GM19328 (cell line): ENCODE measurements at regions not wholly inside any gene's neighbourhood (a gene's known extent, or its start where the extent isn't known, plus 50 kb on each side); places are given as distances from the start of the nearest gene placed in this dataset.
"Not testable (repeated sequence)": the region's sequence is repeated elsewhere in the genome, so short reads cannot be mapped to it uniquely, and the experiment has no call there.

Experiments used
- ATAC-seq: cut with Tn5 transposase; IDR thresholded peaks from one replicate; pipeline ENCODE4 v1.9.1; 2021; ENCODE audit warnings: mild to moderate bottlenecking, moderate library complexity; ENCODE audit not compliant: unreplicated experiment

DNA sequence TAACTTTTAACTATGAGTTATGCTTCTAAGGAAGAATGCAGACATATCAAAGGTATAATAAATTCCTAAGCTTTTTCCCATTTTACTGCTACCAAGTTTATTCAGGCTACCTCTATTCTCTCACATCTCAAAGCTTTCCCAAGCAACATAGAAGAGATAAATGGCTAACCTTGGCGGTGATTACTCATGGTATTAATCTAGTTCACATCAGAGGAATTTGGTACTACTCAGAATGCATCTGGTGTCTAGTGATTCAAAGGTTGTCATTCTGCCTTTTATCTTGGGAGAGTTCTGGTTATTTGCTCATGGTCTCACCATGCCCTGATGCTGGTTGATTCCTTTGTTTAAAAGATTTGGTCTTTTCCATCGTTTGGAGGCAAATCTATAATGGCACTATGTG is 182.7 kb downstream of the TAF11L14 start:
- no peak for ATAC-seq

DNA sequence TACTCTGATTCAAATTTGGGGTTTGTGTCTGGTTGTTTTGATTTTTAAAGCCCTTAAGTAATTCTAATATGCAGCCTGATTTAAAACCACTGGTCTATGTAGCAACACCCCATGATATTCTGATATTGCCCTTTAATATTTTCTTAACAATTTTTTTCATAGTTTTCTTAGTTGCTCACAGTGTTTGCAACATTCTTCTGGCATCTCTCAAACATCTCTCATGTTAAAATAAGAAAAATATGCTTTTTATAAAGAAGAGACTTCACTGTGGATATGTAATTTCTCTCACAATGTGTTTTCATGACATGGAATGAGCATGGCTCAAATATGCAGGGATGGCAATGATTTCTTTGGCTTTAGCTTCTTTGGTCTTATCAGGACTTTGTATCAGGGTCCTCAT is 183.7 kb downstream of the TAF11L14 start:
- no peak for ATAC-seq

DNA sequence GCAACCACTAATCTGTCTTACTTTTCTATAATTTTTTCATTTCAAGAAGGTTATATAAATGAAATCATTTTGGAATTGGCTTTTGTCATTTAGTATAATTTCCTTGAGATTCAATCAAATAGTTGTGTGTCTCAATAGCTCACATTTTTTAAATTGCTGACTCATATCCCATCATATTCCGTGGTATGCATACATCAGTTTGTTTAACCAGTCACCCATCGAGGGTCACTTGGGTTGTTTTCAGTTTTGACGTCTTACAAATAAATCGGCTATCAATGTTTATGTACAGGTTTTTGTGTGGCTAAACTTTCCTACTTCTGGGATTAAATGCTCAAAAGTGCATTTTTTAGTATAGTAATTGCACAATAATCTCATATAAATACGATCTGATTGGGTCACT is 185.5 kb downstream of the TAF11L14 start:
- ATAC-seq, result no peak

DNA sequence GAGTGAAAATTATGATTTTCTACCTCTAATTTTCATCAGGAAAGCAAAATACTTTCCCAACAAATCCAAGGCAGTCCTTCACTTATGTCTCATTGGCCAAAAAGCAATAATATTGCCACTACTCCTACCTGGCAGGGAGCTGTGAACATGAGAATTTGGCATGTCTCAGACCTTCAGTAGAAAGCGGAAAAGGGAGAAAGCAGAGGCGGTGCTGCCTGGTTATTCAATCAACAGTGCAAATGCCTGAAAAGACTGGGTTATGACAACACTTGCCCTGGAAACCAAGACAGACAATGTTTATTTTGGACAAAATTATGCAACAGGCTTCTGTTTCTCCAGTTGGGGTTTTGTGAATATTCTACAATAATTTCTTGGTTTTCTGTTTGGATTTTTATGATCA is 194.4 kb downstream of the TAF11L14 start:
- no peak for ATAC-seq

DNA sequence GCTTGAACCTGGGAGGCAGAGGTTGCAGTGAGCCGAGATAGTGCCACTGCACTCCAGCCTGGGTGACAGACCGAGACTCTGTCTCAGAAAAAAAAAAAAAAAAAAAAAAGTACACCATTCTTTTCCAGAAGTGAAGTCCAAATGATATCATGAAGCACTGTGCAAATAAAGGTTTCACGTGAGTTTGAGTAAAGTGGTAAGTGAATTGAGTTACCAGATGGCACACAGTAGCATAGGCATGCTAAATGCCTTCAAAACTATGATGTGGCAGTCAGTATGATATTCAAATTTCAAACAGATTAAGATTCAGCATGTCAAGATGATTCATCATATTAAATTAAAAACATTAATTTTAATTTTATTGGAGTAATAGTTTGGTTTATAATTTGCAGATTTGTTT is 195.2 kb downstream of the TAF11L14 start:
- ATAC-seq, result no peak

DNA sequence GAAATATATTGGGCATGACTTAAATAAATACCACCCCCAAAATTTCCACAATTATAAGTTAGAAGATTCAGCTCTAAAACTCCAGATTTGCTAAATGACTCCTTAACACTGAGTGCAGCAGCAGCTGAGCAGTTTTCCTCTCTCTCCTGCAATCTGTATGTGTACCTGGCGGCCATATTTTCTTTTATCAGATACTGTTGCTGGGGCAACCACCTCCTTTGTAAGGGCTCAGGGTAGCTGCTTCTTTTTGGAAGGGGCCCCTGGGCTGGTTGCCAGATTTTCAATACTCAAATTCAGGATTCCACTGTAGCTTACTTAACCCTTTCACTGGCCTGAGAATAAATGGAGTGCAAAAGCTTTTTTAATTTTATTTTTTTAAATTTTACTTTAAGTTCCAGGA is 197.0 kb downstream of the TAF11L14 start:
- no peak for ATAC-seq

DNA sequence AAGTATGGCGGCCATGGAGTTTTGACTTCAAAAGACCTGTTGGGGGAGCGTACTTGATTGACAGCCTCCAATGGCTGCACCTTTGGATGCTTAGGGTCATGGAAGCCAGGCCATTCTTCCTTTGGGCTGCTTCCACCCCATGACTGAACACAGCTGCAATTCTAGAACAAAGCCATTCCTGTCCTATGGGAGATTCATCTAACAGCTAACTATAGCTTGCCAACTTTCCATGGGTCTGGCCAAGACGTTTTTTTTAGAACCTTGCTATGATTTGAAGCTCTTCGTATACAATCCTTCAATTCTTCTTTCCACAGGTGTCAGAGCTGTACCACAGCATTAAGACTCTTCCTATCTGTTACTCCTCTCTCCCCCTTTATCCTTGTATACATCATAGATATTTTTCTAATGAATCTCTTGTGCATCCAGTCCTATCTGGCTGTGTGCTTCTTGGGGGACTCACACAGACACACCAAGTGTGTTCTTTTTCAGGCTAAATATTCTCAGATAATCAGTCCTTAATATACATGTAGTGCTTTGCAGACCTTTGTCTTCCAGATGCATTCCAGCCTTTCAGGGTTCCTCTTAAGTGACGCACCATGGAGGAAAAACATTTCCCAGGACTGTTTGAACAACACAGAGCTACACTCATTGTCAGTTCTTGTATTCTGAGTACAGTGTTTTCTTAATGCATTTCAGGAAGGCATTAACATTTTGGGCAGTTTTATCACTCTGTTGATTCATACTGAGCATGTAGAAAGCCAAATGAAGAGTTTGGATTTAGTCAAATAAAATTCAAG is 198.9 kb downstream of the TAF11L14 start:
- ATAC-seq, result no peak

DNA sequence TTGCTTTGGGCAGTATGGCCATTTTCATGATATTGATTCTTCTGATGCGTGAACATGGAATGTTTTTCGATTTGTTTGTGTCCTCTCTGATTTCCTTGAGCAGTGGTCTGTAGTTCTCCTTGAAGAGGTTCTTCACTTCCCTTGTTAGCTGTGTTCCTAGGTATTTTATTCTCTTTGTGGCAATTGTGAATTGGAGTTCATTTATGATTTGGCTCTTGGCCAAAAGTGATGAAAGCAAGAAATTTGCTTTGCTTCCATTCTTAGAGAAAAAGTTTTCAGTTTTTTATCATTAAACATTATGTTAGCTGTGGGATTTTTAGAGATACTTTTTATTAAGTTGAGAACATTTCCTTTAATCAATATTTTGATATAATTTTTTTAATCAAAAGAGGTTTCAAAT is 203.5 kb downstream of the TAF11L14 start:
- no peak for ATAC-seq

DNA sequence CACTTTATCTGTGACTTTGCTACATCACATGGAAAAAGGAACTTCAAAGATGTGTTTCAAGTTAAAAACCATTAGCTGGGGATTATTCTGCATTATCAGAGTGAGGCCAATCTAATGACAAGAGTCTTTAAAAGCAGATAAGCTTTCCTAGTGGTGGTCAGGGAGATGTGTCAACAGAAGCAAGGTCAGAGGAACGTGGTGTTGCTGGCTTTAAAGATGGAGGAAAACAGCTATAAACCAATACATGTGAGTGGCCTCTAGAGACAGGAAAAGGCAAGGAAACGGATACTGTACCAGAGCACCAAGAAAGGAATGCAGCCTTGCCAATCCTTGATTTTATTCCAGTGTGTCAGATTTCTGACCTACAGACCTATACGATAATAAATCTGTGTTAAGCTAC is 204.2 kb downstream of the TAF11L14 start:
- no peak for ATAC-seq

DNA sequence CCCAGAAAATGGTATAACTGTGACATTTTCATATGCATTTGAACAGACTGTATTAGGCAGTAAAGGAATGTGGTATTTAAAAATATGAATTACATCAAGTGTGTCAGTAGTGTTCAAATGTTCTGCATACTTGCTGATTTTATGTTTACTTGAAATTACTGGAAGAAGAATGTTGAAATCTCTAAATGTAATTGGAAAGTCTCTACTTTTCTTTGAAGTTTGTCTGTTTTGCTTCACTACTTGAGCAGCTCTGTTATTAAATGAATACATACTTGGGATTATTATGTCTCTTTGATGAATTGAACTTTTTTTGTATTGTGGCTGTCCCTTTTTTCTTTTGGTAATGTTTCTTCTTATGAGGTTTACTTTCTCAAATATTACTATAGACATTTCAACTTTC is 205.6 kb downstream of the TAF11L14 start:
- no peak for ATAC-seq

DNA sequence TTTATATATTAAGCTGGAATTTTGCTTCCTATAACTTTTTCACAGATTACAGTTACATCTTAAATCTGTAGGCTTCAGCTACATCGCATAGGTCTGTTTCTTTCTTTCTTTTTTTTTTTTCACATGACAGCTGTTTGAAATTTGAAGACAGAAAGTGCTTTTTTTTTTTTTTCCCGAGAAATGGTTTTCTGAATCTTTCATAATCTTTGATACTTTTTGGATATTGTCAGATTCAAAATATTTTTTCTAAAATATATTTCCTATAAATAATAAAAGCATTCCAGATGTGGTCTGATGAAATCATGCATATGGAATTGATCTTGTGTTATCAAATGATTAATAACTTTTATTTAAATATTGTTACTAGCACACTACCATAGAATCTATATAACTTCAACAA is 212.2 kb downstream of the TAF11L14 start:
- no peak for ATAC-seq

DNA sequence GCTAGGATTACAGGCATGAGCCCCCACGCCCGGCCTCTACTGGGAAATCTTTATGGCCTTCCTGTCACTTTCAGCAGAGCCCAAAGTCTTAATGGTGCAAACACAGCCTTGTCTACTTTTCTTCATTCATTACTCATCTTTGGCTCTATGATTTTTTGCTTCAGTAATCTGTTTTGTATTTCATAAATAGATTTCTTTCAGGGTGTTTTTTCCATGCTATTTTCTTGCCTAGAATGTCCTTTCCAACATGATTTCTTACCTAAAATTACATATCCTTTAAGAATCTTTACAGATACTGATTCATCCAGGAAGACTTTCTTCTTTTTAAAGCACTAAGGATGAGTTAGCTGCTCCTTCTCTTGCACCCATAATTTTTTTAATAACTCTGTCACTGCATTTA is 213.0 kb downstream of the TAF11L14 start:
- ATAC-seq, result no peak

DNA sequence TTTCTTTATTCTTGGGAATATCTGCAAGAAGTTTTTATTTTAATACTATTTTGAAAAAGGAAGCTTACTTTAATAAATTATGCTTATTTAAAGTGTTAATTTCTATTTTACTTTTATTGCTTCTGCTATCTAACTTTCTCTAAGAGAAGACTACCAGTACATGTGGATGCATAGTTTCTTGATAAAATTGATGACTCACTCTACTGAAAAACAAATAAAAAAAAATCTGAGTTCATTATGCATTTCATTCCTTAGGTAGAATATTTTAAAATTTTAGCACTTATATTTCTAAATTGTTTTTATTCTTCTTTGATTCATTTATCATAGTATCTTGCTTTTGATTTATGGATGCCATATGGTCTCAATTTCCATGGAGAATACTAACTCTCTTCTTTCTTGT is 217.9 kb downstream of the TAF11L14 start:
- no peak for ATAC-seq

DNA sequence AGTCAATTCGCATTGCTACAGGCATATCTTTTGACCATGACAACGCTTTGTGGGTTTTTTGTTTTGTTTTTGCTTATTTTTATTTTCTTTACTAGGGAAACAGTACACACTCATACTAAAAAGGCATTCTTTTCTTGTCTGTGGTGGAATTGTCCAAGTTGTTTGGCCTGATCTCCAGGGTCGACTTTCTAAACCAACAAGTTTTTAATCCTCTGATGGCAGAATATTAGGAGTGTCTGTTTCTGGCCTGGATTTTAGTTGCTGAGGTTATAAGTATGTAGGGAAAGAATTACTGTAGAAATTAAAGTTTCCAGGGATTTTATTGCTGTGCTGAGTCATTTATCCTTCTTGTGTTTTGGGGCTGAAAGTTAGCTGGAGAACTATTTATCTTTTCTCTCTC is 218.5 kb downstream of the TAF11L14 start:
- no peak for ATAC-seq

DNA sequence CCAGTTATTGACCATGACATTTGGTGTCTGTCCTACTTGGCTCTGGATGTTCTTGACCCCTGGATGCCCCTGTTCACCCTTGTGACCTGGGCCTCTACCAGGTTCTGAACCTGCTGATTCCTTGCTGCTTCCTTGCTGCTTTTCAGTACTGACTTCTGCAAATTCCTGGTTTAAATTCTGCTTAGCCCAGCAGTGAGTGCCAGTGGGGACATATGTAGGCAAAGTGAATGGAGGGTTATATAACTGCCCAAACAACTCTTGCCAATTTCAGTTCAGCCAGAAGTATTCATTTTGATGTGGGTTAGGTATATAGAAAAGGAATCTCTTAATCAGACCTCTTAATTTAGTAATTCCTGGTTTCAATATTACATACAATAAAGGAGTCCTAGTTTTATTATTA is 220.6 kb downstream of the TAF11L14 start:
- no peak for ATAC-seq

DNA sequence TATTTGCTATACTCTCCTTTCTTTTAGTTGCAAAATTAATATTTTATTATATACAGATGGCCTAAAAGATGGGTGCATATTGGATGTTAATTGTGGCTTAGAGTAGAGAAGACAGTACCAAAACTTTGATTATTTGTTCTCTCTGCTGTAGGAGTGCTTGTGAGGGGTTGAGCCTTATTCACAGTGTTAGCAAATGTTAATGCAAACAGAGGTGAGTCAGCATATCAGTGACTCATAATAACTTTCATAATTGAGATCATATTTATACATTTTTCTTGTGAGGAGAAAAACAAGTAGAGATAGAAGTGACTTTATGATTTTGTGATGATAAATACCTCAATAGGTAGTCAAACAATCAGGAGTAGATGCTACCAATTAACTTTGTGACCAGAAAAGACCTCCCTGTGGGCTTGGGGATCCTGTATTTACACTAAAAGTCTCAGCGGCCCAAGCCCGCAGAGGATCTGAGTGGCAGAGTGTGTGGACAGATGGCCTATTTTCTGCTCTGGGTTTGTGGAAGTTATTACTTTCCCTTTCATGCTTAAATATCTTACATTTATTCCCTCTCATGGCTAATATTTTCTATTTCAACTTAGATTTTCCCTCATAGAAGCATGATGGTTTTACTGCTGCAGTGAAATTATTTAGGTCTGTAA is 226.5 kb downstream of the TAF11L14 start:
- no peak for ATAC-seq

DNA sequence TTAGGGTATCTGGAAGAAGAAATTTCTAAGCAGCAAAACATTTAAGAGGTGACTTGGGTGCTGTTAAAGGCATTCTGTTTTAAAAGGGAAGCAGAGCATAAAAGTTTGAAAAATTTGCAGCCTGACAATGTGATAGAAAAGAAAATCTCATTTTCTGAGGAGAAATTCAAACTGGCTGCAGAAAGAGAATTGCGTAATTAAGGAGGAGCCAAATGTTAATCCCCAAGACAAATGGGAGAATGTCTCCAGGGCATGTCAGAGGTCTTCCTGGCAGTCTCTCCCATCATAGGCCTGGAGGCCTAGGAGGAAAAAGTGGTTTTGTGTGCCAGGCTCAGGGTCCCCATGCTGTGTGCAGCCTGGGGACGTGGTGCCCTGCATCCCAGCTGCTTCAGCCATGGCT is 230.6 kb downstream of the TAF11L14 start:
- not testable (repeated sequence) for ATAC-seq

DNA sequence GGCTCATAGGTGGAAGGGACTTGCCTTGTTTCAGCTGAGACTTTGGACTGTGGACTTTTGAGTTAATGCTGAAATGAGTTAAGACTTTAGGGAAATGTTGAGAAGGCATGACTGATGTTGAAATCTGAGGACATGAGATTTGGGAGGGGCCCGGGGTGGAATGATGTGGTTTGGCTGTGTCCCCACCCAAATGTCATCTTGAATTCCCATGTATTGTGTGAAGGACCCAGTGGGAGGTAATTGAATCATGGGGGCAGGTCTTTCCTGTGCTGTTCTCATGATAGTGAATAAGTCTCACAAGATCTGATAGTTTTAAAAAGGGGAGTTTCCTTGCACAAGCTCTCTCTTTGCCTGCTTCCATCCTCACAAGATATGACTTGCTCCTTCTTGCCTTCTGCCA is 231.7 kb downstream of the TAF11L14 start:
- ATAC-seq, result not testable (repeated sequence)

DNA sequence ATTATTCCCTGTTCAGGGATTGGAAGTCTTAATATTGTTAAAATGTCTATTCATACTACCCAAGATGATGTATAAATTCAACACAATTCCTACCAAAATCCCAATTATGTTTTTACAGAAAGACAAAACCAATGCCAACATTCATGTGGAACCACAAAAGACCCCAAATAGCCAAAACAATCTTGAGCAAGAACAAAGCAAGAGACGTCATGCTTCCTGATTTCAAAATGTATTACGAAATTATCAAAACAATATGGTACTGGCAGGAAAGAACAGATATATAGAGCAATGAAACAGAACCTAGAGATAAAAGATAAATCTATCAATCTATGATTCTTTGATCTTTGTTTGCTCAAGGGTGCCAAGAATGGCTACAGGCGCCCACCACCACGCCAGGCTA is 237.9 kb downstream of the TAF11L14 start:
- no peak for ATAC-seq

DNA sequence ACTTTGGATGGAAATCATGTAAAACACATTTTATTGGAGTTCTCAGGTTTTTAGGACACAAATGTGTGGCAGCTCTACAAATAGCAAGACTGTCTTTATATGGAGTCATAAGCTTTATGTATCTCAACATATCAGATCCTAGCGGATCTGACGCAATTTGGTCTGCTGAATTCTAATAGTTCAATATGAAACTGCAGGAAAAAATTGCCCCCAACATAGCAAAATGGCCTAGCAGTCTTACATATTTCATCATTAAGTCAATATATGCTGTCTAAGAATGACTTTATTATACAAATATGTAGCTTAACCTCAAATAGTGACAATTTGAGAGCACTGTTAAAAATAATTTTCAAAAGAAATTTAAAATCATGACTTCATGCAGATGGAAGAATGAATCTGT is 244.3 kb downstream of the TAF11L14 start:
- no peak for ATAC-seq

DNA sequence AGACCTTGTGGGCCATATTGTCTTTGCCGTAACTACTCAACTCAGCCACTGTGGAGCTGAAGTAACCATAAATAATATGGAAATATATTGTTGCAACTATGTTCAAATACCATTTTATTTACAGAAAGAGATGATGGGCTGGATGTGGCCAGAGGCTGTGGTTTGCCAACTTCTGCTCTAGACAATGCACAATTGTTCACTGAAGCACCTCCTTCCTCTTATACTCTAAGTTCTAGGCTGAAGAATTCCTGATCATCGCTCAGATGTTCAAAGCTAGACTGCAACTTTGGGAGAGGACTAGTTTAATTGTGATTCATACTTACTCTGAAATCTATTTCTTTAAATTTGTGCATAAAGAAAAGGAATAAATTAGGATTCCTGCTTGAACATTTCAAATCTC is 245.0 kb downstream of the TAF11L14 start:
- ATAC-seq, result no peak

DNA sequence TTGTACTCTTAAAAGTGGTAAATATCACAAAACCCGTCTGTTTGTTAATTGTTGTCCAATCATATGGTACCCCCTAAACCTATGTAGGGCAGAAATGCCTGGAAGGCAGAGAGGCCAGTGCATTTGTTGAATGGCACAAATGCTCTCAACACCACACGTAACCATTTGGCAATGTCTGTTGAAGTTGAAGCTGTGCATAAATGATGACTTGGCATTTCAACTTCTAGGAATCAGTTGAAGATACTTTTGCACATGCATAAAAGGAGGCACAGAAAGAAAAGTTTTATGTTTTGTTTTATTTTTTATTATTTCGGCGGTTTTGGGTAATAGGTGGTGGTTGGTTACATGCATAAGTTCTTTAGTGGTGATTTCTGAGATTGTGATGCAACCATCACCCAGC is 246.6 kb downstream of the TAF11L14 start:
- no peak for ATAC-seq
